ENCODE measurements at regions not wholly inside any gene's neighbourhood (a gene's known extent, or its start where the extent isn't known, plus 50 kb on each side); places are given as distances from the start of the nearest gene placed in this dataset.

DNA sequence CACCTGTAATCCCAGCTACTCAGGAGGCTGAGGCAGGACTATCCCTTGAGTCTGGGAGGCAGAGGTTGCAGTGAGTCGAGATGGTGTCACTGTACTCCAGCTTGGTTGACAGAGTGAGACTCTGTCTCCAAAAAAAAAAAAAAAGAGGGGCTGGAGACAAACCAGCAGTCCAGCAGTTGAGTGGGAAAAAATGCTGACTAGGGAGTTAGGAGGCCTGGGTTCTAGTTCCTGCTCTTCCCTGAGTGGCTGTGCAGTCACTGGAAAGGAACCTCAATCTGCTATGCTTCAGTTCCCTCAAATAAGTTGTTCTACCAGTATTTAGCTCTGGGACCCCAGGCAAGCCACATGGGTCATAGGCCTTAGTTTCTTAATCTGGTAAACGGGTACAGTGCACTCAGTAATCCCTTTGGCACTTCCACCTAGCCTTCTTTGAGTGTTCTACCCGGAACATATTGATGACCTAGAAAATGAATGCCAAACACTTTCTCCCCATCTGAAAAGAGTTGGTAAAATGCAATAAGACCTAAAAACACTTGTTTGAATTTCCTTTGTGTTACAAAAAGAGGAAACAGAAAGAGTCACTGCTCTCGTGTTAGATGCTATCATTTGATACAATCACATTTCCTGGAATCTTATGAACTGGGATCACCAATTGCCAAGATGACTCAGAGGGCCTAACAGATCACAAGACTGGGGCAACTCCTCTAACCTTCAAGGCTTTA, 99.3 kb upstream of the EGFL6 start:
- ATAC-seq, result no peak
- 25% methylated on average over 3 of the region's 4 CpGs for WGBS (ENCODE audit: insufficient coverage, insufficient replicate concordance, low lambda C conversion rate, missing lambda C conversion rate)
- H4K20me1 ChIP-seq (ENCODE audit: control insufficient read depth, insufficient read depth), result no peaks in the 10 kb centered on the region
- no peak overlapping the region for H3K4me2 ChIP-seq (ENCODE audit: control insufficient read depth, insufficient read depth)
- H3K27me3 ChIP-seq (replicated peaks in 1 of 2; ENCODE audit: control insufficient read depth in 2 of 2, insufficient read depth in 2 of 2, low read length in 1 of 2), result no peaks in the 10 kb centered on the region
- no peak overlapping the region for H3K27ac ChIP-seq (ENCODE audit: control insufficient read depth, insufficient read depth)
- H3K4me1 ChIP-seq (ENCODE audit: control insufficient read depth, insufficient read depth, low read length), result no peaks in the 10 kb centered on the region
- ChIA-PET POLR2A (no interaction called here), RAD21 (ENCODE audit: unreplicated experiment) (interaction anchor here (1.0 to 1.1 kb wide), 2 partner anchors 18 to 213 kb away, joined by 3 to 4 read pairs; no protein-coding TSS in a partner anchor), SMC1A (ENCODE audit: uncharacterized antibody, unreplicated experiment) (interaction anchor here (9.7 kb wide), 1 partner anchor 19 kb away, joined by 89 read pairs; no protein-coding TSS in a partner anchor), CTCF (no interaction called here)
- H3K4me3 ChIP-seq, result no peak overlapping the region
- H3K9ac ChIP-seq (ENCODE audit: control insufficient read depth, insufficient read depth, low read length), result no peak overlapping the region
- H2AFZ ChIP-seq (ENCODE audit: control insufficient read depth, low read depth, low read length), result no peak overlapping the region
- no peaks in the 10 kb centered on the region for H3K79me2 ChIP-seq (ENCODE audit: control insufficient read depth, insufficient read depth, low read length)
- H3K9me3 ChIP-seq (replicated peaks; ENCODE audit: control insufficient read depth, insufficient read depth, low read length), result no peaks in the 10 kb centered on the region
- FAIRE-seq, result no peak
- no peak for DNase-seq (ENCODE audit: low read depth, low spot score)
- in situ Hi-C loops (cut with MboI), result no loop called here
- intact Hi-C loops (cut with micrococcal nuclease; ENCODE audit: unreplicated experiment), result no loop called here
- H3K36me3 ChIP-seq (ENCODE audit: control insufficient read depth in 2 of 2, insufficient read depth in 2 of 2, low read length in 1 of 2), result no peaks in the 10 kb centered on the region
- BruUV-seq (replicated peaks), result no TSS peak
- TF ChIP-seq SIN3A (IDR thresholded peaks at IDR 0.05; ENCODE audit: low read depth, low read length) (no peak), SREBF1 (IDR thresholded peaks at IDR 0.05; ENCODE audit: low read length) (no peak), GATAD2B (conservative IDR thresholded peaks at IDR 0.05; ENCODE audit: low read depth) (no peak), RAD21 (IDR thresholded peaks at IDR 0.05; ENCODE audit: insufficient read depth, low read depth, low read length) (no peak), STAT1 (conservative IDR thresholded peaks at IDR 0.05) (no peak), E4F1 (IDR thresholded peaks at IDR 0.05; ENCODE audit: borderline replicate concordance, partially characterized antibody) (no peak), NBN (IDR thresholded peaks at IDR 0.05) (no peak), STAT3 (IDR thresholded peaks at IDR 0.05; ENCODE audit: low read depth, low read length) (no peak), PAX8 (IDR thresholded peaks at IDR 0.05) (no peak), BRCA1 (IDR thresholded peaks at IDR 0.05; ENCODE audit: low read depth, low read length) (no peak)
- TF ChIP-seq, protein P1, sequence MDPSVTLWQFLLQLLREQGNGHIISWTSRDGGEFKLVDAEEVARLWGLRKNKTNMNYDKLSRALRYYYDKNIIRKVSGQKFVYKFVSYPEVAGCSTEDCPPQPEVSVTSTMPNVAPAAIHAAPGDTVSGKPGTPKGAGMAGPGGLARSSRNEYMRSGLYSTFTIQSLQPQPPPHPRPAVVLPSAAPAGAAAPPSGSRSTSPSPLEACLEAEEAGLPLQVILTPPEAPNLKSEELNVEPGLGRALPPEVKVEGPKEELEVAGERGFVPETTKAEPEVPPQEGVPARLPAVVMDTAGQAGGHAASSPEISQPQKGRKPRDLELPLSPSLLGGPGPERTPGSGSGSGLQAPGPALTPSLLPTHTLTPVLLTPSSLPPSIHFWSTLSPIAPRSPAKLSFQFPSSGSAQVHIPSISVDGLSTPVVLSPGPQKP (IDR thresholded peaks at IDR 0.05; ENCODE audit: low read depth, low read length), result no peak
- TF ChIP-seq, protein P2, sequence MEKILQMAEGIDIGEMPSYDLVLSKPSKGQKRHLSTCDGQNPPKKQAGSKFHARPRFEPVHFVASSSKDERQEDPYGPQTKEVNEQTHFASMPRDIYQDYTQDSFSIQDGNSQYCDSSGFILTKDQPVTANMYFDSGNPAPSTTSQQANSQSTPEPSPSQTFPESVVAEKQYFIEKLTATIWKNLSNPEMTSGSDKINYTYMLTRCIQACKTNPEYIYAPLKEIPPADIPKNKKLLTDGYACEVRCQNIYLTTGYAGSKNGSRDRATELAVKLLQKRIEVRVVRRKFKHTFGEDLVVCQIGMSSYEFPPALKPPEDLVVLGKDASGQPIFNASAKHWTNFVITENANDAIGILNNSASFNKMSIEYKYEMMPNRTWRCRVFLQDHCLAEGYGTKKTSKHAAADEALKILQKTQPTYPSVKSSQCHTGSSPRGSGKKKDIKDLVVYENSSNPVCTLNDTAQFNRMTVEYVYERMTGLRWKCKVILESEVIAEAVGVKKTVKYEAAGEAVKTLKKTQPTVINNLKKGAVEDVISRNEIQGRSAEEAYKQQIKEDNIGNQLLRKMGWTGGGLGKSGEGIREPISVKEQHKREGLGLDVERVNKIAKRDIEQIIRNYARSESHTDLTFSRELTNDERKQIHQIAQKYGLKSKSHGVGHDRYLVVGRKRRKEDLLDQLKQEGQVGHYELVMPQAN (conservative IDR thresholded peaks at IDR 0.05), result no peak
- TF ChIP-seq, protein P3, sequence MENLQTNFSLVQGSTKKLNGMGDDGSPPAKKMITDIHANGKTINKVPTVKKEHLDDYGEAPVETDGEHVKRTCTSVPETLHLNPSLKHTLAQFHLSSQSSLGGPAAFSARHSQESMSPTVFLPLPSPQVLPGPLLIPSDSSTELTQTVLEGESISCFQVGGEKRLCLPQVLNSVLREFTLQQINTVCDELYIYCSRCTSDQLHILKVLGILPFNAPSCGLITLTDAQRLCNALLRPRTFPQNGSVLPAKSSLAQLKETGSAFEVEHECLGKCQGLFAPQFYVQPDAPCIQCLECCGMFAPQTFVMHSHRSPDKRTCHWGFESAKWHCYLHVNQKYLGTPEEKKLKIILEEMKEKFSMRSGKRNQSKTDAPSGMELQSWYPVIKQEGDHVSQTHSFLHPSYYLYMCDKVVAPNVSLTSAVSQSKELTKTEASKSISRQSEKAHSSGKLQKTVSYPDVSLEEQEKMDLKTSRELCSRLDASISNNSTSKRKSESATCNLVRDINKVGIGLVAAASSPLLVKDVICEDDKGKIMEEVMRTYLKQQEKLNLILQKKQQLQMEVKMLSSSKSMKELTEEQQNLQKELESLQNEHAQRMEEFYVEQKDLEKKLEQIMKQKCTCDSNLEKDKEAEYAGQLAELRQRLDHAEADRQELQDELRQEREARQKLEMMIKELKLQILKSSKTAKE (IDR thresholded peaks at IDR 0.05; ENCODE audit: low read depth, poor library complexity, severe bottlenecking), result no peak
- TF ChIP-seq, protein P4, sequence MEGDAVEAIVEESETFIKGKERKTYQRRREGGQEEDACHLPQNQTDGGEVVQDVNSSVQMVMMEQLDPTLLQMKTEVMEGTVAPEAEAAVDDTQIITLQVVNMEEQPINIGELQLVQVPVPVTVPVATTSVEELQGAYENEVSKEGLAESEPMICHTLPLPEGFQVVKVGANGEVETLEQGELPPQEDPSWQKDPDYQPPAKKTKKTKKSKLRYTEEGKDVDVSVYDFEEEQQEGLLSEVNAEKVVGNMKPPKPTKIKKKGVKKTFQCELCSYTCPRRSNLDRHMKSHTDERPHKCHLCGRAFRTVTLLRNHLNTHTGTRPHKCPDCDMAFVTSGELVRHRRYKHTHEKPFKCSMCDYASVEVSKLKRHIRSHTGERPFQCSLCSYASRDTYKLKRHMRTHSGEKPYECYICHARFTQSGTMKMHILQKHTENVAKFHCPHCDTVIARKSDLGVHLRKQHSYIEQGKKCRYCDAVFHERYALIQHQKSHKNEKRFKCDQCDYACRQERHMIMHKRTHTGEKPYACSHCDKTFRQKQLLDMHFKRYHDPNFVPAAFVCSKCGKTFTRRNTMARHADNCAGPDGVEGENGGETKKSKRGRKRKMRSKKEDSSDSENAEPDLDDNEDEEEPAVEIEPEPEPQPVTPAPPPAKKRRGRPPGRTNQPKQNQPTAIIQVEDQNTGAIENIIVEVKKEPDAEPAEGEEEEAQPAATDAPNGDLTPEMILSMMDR (IDR thresholded peaks at IDR 0.05 in 2 of 3, conservative IDR thresholded peaks at IDR 0.05 in 1 of 3; ENCODE audit: control insufficient read depth in 2 of 3, extremely low read depth in 1 of 3, insufficient read depth in 1 of 3, low read depth in 3 of 3, low read length in 3 of 3), result no peak
